NCI-H82 treated with DMSO at 0.1 percent for 48 hours (cell line): ENCODE measurements at regions not wholly inside any gene's neighbourhood (a gene's known extent, or its start where the extent isn't known, plus 50 kb on each side); places are given as distances from the start of the nearest gene placed in this dataset.

Experiments used
- DNase-seq: peaks from one replicate; lab custom pipeline; 2025; ENCODE audit not compliant: unreplicated experiment; lab: John Stamatoyannopoulos, UW

DNA sequence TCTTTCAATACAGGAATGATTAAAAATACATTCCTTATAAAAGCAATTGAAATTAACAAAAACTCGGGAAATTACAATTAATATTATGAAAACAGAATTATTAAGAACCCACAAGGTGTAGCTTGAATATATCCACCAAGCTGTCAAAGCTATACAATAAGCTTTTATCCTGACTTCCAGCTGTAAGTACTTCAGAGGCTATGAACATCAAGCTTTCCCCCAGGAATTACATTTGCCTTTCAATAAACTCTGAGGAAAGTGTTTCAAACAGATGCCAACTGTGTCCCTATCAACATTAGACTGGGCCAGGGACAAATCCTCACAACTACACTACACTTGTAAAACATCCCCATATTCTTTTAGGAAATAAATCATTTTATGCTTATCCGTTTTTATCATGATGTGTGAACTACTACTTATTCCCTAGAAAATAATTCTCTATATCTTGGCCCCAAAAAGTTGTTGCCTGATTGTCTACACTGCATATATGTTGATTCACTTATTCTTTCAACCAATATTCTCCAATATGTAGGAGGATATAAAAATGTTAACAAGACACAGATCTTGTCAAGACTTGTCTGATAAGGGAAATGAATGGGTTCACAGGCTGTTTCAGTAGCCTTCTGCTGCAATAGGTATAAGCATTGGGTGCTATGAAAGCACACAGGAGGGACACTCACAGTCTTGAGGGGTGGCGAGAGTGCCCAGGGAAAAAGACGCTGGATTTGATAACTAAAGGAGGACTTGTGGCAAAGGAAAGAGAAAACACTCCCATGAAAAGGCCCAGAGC is 494.1 kb downstream of the CENPC start:
- no peak for DNase-seq

DNA sequence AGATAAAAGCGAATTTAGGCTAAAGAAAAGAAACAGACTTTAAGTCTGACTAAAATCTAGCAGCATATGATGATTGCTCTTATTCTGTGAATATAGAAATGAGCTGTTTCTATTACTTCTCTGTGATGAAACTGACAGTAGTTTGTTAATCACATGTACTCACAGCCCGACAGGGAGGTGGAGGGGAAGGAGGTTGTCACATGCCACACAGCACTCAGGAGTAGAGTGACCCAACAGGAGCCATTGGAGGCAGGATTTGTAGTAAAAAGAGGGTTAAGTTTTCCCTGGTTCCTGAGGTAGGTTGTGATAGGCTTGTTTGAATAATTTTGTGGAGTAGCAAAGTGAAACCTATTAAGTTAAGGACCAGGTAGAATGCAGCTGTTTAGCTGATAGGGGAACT is 495.9 kb downstream of the CENPC start:
- no peak for DNase-seq

GRCh38 chr4:67048530-67048929 is 496.8 kb downstream of the CENPC start:
- no peak for DNase-seq

DNA sequence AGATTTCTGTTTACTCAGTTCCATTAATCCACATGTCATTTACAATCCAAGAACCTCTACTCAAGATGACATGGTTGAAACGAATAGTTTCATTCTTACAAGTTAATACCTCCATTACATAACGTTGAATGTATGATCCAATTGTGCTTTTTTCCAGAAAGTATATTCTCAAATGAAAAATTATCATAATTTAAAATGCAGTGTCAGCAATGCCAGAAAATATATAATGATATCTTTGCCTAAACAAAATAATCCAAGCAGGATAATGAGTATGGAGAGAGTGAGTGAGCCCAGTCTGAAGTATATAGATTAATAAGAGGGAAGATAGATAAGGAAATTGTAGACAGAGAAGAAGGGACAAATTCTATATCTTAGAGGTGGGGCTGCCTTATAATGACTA is 505.0 kb downstream of the CENPC start:
- DNase-seq = no peak

GRCh38 chr4:67038228-67038566 is 507.1 kb downstream of the CENPC start:
- no peak for DNase-seq

DNA sequence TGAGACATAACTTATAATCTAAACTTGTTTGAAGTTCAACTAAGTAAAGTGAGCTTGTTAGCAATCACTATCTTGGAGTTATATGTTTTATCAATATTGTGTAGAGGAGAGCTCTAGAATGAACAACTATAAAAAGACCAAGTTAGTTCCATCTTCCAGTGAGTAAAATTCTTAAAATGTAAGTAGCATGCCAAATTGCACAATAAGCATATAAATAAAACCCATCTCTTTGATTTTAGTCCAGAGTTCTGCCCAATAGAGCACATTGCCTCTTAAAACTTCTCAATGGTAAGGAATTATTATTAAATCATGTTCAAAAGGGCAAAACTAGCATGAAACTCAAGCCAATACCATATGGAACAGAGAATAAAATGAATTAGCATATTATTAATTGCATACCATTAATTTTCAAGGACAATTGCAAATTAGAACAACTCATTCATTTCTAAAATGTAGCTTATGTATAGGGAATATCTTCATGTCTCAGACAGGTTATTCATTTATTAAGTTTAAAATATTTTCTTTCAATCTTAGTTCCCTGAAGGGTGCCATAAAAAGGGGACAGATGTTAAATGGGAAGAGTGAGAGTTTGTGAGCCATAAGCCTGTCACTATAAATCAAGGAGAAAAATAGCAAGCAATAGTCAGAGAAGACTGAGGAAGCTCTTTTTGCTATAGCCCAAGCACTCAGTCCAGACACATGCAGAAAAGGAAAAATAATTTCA is 507.6 kb downstream of the CENPC start:
- no peak for DNase-seq

DNA sequence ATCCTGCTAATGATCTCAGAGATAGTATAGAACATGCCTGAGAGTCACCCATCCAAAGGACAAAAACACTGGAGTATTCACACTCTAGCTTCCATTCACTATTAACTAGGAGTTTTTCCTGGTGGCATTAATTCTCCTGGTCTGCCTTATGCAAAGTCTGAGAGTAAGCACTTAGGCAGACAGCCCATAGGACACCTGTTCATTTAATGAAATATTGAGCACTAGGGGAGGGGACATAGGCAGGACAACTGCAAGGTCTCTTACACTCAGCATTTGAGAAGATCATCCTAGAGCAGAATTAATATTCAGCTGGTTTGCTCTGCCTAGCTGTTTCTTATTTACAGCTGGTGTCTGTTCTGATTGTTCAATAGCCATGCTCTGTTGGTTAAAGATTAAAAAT is 508.5 kb downstream of the CENPC start:
- no peak for DNase-seq

- no peak for DNase-seq
Observed at GRCh38 chr4:67035986-67036385, 509.3 kb downstream of the CENPC start.

DNA sequence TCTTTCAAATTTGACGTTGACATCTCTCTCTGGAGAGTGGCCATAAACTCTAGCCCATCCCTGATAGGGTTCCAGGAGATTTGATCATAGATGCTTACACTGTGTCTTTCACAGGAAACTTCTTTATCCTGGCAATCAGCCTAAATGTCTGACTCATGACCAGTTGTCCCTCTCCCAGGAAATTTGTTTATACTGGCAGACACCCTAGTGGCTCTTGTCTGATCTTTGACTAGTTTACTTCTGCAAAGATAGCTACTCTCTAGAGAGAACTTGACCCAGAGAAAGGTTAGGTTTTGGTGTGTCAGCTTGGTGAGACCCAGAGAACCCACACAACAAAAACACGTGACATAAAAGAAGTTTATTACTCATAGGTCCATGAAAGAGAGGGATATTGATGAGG is 509.8 kb downstream of the CENPC start:
- no peak for DNase-seq

GRCh38 chr4:67030636-67031035 is 514.7 kb downstream of the CENPC start:
- DNase-seq = no peak

- DNase-seq = no peak
Observed at GRCh38 chr4:67020438-67020797, 524.9 kb downstream of the CENPC start.

GRCh38 chr4:67019686-67020437 is 525.4 kb downstream of the CENPC start:
- DNase-seq = no peak

- DNase-seq = no peak
Observed at GRCh38 chr4:67014592-67014991, 530.7 kb downstream of the CENPC start.

DNA sequence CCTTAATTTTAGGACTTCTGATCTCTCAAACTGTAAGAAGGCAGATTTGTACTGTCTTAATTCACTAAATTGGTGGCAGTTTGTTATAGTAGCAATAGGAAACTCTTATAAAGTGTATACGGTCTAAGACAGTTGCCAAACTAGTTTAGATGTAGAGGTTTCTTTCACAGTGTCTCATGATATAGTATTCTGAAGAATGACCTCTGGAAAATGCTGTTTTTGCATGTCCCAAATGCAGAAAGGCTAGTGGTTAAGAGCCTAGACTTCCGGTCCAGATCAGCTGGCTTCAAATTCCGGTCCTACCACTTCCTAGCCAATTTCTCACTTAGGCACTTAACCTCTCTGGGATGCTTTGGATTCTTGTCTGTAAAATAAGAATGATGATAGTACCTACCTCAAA is 538.5 kb downstream of the CENPC start:
- no peak for DNase-seq

- DNase-seq = no peak
Observed at GRCh38 chr4:66991521-66991920, 553.8 kb downstream of the CENPC start.

GRCh38 chr4:66974665-66975064 is 570.6 kb downstream of the CENPC start:
- DNase-seq = no peak

- no peak for DNase-seq
Observed at GRCh38 chr4:66972087-66972486, 573.2 kb downstream of the CENPC start.

DNA sequence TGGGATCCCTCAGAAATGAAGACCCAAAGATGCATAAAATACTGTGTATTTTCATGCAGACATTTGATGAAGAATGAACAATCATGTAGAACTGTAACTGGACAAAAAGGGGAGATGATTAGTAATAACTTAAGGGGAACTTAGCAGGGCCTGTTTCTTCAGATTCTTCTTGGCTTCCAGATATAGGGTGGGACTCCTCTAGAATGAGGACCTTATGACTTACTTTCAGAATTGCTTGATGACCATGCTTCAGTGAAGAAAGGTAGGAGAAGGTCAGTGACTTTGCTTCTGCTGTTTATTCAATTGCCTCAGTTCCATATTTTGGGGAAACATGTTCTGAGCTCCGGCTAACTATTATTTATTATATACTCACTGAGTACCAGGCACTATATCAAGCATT is 580.8 kb downstream of the CENPC start:
- DNase-seq = no peak

DNA sequence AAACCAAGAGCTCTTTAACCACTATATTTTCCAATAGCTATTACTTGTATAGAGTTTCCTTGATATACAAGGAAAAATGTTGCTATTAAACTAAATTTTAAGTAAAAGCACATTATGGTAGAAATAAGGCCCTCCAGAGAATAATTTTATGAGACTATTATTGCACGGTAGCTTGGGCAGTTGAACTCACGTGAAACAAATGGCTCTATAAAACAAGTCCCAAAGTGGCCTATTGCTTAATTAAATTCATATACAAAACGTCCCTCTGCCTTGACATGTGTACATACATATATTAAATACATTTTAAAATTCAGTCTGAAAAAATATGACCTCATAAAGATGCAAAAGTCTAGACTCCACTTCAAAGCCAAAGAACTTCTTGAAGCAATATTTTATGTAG is 582.2 kb downstream of the CENPC start:
- DNase-seq = no peak

GRCh38 chr4:66959207-66959606 is 586.1 kb downstream of the CENPC start:
- no peak for DNase-seq

DNA sequence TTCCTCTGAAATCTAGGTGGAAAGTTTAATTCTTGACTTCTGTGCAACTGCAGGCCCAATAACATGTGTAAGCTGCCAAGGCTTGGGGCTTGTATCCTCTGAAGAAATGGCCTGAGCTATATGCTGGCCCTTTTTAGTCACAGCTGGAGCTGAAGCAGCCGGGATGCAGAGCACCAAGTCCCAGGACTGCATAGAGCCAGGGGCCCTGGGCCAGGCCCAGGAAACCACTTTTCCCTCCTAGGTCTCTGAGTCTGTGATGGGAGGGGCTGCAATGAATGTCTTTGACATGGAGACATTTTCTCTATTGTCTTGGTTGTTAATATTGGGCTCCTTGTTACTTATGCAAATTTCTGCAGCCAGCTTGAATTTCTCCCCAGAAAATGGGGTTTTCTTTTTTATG is 588.5 kb downstream of the CENPC start:
- DNase-seq = no peak

GRCh38 chr4:66956426-66956825 is 588.9 kb downstream of the CENPC start:
- DNase-seq = no peak
